ENCODE measurements at regions not wholly inside any gene's neighbourhood (a gene's known extent, or its start where the extent isn't known, plus 50 kb on each side); places are given as distances from the start of the nearest gene placed in this dataset.

DNA sequence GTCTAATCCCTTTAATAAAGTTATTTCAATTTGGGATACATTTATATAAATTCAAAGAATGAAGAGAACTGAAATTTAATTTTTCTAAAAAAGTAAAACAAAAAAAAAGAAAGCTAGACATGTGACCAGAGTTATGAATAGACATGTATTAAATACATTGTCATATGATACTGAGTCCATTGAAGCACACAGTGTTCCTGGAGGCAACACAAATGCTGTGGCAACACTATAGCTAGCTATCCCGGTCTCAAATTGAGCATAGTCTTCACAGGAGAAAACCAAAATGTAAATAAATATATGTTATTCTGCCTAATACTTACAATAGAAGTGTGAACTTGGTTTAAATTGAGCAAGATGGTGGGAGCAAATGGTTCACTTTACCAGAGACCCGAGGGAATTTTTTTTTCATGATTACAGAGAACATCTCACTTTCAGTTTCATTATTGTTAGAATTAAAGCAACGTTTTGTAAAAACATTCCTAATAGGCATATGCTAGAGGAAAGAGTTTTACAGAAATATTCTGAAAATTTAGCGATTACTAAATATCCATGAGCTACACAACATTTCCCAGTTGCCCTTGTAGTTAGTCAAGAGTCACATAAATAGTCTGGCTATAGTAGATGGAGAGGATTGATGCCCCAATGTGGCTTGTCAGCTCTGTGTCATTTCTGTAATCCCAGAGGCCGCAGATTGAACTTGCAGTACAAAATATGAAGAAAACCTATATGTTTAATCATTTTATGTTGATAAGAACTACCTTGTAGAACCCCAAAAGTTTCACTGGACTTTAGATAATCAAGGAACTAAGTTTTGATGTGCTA lies 775.7 kb upstream of the SPRY2 start:
- intact Hi-C loops (cut with micrococcal nuclease), result no loop called here

More for the DNA sequence above, 775.7 kb upstream of the SPRY2 start:
- BruUV-seq (replicated peaks), result no TSS peak
- H3K36me3 ChIP-seq (ENCODE audit: control insufficient read depth in 2 of 2, extremely low read depth in 1 of 2, insufficient read depth in 2 of 2, low read length in 2 of 2), result no peaks in the 10 kb centered on the region
- POLR2A ChIA-PET, result no interaction called here
- H3K9me3 ChIP-seq (replicated peaks; ENCODE audit: control insufficient read depth, insufficient read depth, low read length), result no peaks in the 10 kb centered on the region
- H3K27ac ChIP-seq (ENCODE audit: insufficient read depth, low read depth, low read length), result no peak overlapping the region
- no peaks in the 10 kb centered on the region for H3K79me2 ChIP-seq (ENCODE audit: control insufficient read depth, insufficient read depth, low read length)
- CTCF ChIA-PET, result no interaction called here
- no peaks in the 10 kb centered on the region for H3K4me1 ChIP-seq (ENCODE audit: control insufficient read depth, extremely low read depth, insufficient read depth, low read length)
- no peak overlapping the region for H3K4me2 ChIP-seq (ENCODE audit: insufficient read depth, low read length)
- H3K9me1 ChIP-seq (replicated peaks; ENCODE audit: control insufficient read depth, extremely low read depth, insufficient read depth, low read length), result no peaks in the 10 kb centered on the region
- TF ChIP-seq EZH2 (IDR thresholded peaks at IDR 0.05; ENCODE audit: borderline replicate concordance, low read depth, low read length, severe bottlenecking) (no peak), GATA2 (IDR thresholded peaks at IDR 0.05; ENCODE audit: insufficient read depth, insufficient read length, low read depth, low read length) (no peak), JUN (IDR thresholded peaks at IDR 0.05; ENCODE audit: borderline replicate concordance, insufficient read depth, insufficient read length, low read depth) (no peak), MYC (IDR thresholded peaks at IDR 0.05; ENCODE audit: low read depth, low read length) (no peak), POLR2AphosphoS5 (IDR thresholded peaks at IDR 0.05; ENCODE audit: insufficient read depth, low read depth, low read length) (no peak)
- TF ChIP-seq, protein P1, sequence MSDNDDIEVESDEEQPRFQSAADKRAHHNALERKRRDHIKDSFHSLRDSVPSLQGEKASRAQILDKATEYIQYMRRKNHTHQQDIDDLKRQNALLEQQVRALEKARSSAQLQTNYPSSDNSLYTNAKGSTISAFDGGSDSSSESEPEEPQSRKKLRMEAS (IDR thresholded peaks at IDR 0.05; ENCODE audit: insufficient read depth, insufficient read length), result no peak
- TF ChIP-seq, protein P2, sequence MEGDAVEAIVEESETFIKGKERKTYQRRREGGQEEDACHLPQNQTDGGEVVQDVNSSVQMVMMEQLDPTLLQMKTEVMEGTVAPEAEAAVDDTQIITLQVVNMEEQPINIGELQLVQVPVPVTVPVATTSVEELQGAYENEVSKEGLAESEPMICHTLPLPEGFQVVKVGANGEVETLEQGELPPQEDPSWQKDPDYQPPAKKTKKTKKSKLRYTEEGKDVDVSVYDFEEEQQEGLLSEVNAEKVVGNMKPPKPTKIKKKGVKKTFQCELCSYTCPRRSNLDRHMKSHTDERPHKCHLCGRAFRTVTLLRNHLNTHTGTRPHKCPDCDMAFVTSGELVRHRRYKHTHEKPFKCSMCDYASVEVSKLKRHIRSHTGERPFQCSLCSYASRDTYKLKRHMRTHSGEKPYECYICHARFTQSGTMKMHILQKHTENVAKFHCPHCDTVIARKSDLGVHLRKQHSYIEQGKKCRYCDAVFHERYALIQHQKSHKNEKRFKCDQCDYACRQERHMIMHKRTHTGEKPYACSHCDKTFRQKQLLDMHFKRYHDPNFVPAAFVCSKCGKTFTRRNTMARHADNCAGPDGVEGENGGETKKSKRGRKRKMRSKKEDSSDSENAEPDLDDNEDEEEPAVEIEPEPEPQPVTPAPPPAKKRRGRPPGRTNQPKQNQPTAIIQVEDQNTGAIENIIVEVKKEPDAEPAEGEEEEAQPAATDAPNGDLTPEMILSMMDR (IDR thresholded peaks at IDR 0.05; ENCODE audit: extremely low read depth in 1 of 2, insufficient read depth in 1 of 2, low read depth in 1 of 2, low read length in 2 of 2), result no peak
- FAIRE-seq, result no peak
- H2AFZ ChIP-seq (ENCODE audit: low read depth, low read length), result no peak overlapping the region
- H4K20me1 ChIP-seq (replicated peaks; ENCODE audit: control insufficient read depth, extremely low read depth, insufficient read depth, low read length), result no peaks in the 10 kb centered on the region
- no peak overlapping the region for H3K4me3 ChIP-seq (replicated peaks in 1 of 3; ENCODE audit: insufficient read depth in 1 of 3, low read depth in 1 of 3, low read length in 3 of 3)
- no peaks in the 10 kb centered on the region for H3K27me3 ChIP-seq (ENCODE audit: control insufficient read depth in 2 of 2, insufficient read depth in 2 of 2, low read length in 2 of 2)
- dilution Hi-C loops (cut with MboI; ENCODE audit: extremely low pct_ligation_motif_present, low sequenced_read_pairs), result no loop called here
- DNase-seq (ENCODE audit: low read depth, low spot score), result no peak
- H3K9ac ChIP-seq (replicated peaks; ENCODE audit: extremely low read depth, insufficient read depth, low read length), result no peak overlapping the region

All from endothelial cell of umbilical vein (primary cell).